Astrocyte (in vitro differentiated cells and primary cell): ENCODE measurements at regions not wholly inside any gene's neighbourhood (a gene's known extent, or its start where the extent isn't known, plus 50 kb on each side); places are given as distances from the start of the nearest gene placed in this dataset.

Experiments
- DNase-seq: peaks from one replicate; pipeline ENCODE4 v3.0.0-alpha.2; 2010; ENCODE audit warnings: low read depth
- FAIRE-seq: peaks from 2 replicates; lab custom pipeline; 2011; peaks lifted over from hg19 to GRCh38; lab: Jason Lieb, UNC
- H2AFZ ChIP-seq: 2 replicates; pipeline ENCODE4 v1.6.0; 2012; ENCODE audit warnings: low read depth, low read length, inconsistent platforms
- H3K27ac ChIP-seq: 2 replicates; pipeline ENCODE4 v1.5.1; 2011; ENCODE audit warnings: low read depth, low read length, inconsistent platforms
- H3K27me3 ChIP-seq: 2 replicates; pipeline ENCODE4 v1.6.0; 2011; ENCODE audit warnings: low read length, inconsistent platforms; ENCODE audit not compliant: insufficient read depth
- H3K36me3 ChIP-seq: 2 replicates; pipeline ENCODE4 v1.5.1; 2011; ENCODE audit warnings: low read length, inconsistent platforms; ENCODE audit not compliant: insufficient read depth
- H3K4me1 ChIP-seq: 2 replicates; pipeline ENCODE4 v1.5.1; 2011; ENCODE audit warnings: low read length, inconsistent platforms; ENCODE audit not compliant: insufficient read depth
- H3K4me2 ChIP-seq: 2 replicates; pipeline ENCODE4 v1.6.0; 2012; ENCODE audit warnings: low read length, inconsistent platforms
- H3K4me3 ChIP-seq: 2 replicates; pipeline ENCODE4 v1.5.1; 2011; ENCODE audit warnings: low read depth, mild to moderate bottlenecking, low read length, inconsistent platforms; ENCODE audit not compliant: insufficient read depth
- H3K79me2 ChIP-seq: 2 replicates; pipeline ENCODE4 v1.6.0; 2012; ENCODE audit warnings: mild to moderate bottlenecking, low read length, inconsistent platforms; ENCODE audit not compliant: insufficient read depth
- H3K9ac ChIP-seq: 2 replicates; pipeline ENCODE4 v1.6.0; 2012; ENCODE audit warnings: mild to moderate bottlenecking, low read length, inconsistent platforms
- H3K9me3 ChIP-seq: 2 replicates; pipeline ENCODE4 v1.5.1; 2012; ENCODE audit warnings: low read depth, mild to moderate bottlenecking, low read length, inconsistent platforms; ENCODE audit not compliant: insufficient read depth
- H4K20me1 ChIP-seq: 2 replicates; pipeline ENCODE4 v1.6.0; 2012; ENCODE audit warnings: low read length, inconsistent platforms; ENCODE audit not compliant: insufficient read depth
- H3K27ac Mint-ChIP-seq: one replicate; pipeline ENCODE4 v1.8.0; 2021; ENCODE audit warnings: mild to moderate bottlenecking, mixed read lengths; ENCODE audit not compliant: unreplicated experiment
- H3K27me3 Mint-ChIP-seq: one replicate; pipeline ENCODE4 v1.8.0; 2021; ENCODE audit warnings: low read depth, mixed read lengths; ENCODE audit not compliant: unreplicated experiment
- H3K36me3 Mint-ChIP-seq: one replicate; pipeline ENCODE4 v1.8.0; 2021; ENCODE audit warnings: low read depth, mixed read lengths; ENCODE audit not compliant: unreplicated experiment
- H3K4me1 Mint-ChIP-seq: one replicate; pipeline ENCODE4 v1.8.0; 2021; ENCODE audit warnings: low read depth, mixed read lengths; ENCODE audit not compliant: unreplicated experiment
- H3K4me3 Mint-ChIP-seq: one replicate; pipeline ENCODE4 v1.8.0; 2021; ENCODE audit warnings: mild to moderate bottlenecking, moderate library complexity, mixed read lengths; ENCODE audit not compliant: unreplicated experiment
- H3K9me3 Mint-ChIP-seq: one replicate; pipeline ENCODE4 v1.8.0; 2021; ENCODE audit warnings: mild to moderate bottlenecking, mixed read lengths; ENCODE audit not compliant: unreplicated experiment
- EZH2 ChIP-seq: IDR thresholded peaks from 2 replicates; pipeline ENCODE4 v1.6.1; 2012; ENCODE audit warnings: mild to moderate bottlenecking, low read length, inconsistent platforms; ENCODE audit not compliant: insufficient read depth
- TF ChIP-seq, protein P1 (sequence below): IDR thresholded peaks from 2 replicates; pipeline ENCODE4 v1.5.1; 2011; ENCODE audit warnings: low read depth, mild to moderate bottlenecking, inconsistent platforms, low read length, moderate library complexity; ENCODE audit not compliant: insufficient read depth

DNA sequence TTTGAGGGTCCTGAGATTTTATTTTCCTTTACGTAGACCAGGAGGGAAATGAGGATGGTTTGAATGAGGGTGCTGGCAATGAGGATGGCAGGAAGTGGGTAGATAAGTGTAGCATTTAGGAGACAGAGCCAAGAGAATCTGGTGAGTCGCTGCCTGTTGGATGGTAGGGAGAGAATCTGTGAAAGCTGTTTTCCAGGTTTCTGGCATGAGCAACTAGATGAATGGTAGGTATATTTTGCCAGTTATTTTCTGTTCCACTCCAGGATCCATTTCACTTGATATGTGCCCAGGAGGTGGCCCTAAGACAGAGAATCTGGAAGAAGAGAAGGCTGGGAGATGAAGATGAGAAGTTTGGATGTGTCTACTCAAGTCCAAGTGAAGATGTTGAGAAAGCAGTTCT, 63.3 kb upstream of the VIPR2 start:
- H3K27ac ChIP-seq = no peak overlapping the region
- Mint-ChIP-seq H3K27me3 (peaks cover 8% of the 10 kb centered on the region), H3K36me3 (no peaks in the 10 kb centered on the region), H3K27ac (no peak overlapping the region), H3K9me3 (peaks cover 12% of the 10 kb centered on the region), H3K4me1 (no peaks in the 10 kb centered on the region), H3K4me3 (no peak overlapping the region)
- no peak for DNase-seq
- H3K4me1 ChIP-seq = no peaks in the 10 kb centered on the region
- H3K79me2 ChIP-seq = no peaks in the 10 kb centered on the region
- no peaks in the 10 kb centered on the region for H3K36me3 ChIP-seq
- no peak overlapping the region for H2AFZ ChIP-seq
- H3K9ac ChIP-seq = no peak overlapping the region
- no peaks in the 10 kb centered on the region for H4K20me1 ChIP-seq
- no peaks in the 10 kb centered on the region for H3K27me3 ChIP-seq
- H3K4me3 ChIP-seq = no peak overlapping the region
- TF ChIP-seq EZH2 = no peak
- TF ChIP-seq, protein P1, sequence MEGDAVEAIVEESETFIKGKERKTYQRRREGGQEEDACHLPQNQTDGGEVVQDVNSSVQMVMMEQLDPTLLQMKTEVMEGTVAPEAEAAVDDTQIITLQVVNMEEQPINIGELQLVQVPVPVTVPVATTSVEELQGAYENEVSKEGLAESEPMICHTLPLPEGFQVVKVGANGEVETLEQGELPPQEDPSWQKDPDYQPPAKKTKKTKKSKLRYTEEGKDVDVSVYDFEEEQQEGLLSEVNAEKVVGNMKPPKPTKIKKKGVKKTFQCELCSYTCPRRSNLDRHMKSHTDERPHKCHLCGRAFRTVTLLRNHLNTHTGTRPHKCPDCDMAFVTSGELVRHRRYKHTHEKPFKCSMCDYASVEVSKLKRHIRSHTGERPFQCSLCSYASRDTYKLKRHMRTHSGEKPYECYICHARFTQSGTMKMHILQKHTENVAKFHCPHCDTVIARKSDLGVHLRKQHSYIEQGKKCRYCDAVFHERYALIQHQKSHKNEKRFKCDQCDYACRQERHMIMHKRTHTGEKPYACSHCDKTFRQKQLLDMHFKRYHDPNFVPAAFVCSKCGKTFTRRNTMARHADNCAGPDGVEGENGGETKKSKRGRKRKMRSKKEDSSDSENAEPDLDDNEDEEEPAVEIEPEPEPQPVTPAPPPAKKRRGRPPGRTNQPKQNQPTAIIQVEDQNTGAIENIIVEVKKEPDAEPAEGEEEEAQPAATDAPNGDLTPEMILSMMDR = no peak
- H3K4me2 ChIP-seq = no peak overlapping the region
- FAIRE-seq = no peak
- peaks cover 6% of the 10 kb centered on the region for H3K9me3 ChIP-seq

DNA sequence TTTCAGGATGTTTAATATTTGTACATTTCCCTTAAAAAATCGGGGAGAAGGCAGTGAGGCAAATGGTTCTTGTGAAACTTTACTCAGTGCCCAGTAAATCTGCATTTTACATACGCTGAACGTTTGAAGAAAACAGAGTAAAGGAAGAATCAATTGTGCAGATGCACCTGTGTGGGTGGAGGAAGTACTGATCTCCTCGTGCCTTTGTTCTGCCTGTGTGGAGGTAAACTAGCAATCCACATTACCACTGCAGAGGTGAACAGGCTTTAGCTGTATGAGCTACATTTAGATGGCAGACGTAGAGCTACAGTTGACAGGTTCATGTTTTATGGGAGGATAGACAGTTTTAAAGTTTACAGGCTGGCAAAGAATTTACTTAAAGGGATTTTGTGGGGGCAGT, 62.7 kb upstream of the VIPR2 start:
- H3K4me3 Mint-ChIP-seq = no peak overlapping the region
- FAIRE-seq = no peak
- Histone ChIP-seq H3K27ac (no peak overlapping the region), H3K79me2 (no peaks in the 10 kb centered on the region), H3K27me3 (no peaks in the 10 kb centered on the region), H3K4me1 (no peaks in the 10 kb centered on the region), H3K4me3 (no peak overlapping the region), H3K4me2 (no peak overlapping the region), H2AFZ (no peak overlapping the region), H3K9me3 (peaks cover 6% of the 10 kb centered on the region), H4K20me1 (no peaks in the 10 kb centered on the region), H3K36me3 (no peaks in the 10 kb centered on the region), H3K9ac (no peak overlapping the region)
- DNase-seq = no peak
- TF ChIP-seq, protein P1 = no peak
- no peak for TF ChIP-seq EZH2
- H3K9me3 Mint-ChIP-seq = peaks cover 12% of the 10 kb centered on the region
- peaks cover 8% of the 10 kb centered on the region for H3K27me3 Mint-ChIP-seq
- H3K36me3 Mint-ChIP-seq = no peaks in the 10 kb centered on the region
- H3K4me1 Mint-ChIP-seq = no peaks in the 10 kb centered on the region
- no peak overlapping the region for H3K27ac Mint-ChIP-seq

DNA sequence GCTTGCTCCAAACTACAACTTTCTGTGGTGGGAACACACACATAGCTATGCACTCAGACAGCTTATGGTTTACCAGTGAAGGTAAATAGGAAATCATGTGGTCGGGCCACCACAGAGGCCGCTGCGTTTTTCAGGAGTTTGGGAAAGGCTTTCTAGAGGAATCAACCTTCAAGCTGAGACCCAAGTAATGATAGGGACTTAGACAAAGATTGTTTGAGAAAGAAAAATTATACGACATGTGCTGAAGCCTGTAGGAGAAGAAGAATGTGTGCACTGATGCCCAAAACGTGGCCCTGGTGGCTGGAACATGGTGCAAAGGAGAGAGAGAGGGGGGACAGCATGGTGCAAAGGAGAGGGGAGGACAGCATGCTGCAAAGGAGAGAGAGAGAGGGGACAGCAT, 61.2 kb upstream of the VIPR2 start:
- no peak overlapping the region for H3K4me2 ChIP-seq
- H3K27me3 ChIP-seq = no peaks in the 10 kb centered on the region
- no peaks in the 10 kb centered on the region for H3K36me3 Mint-ChIP-seq
- no peak overlapping the region for H3K4me3 ChIP-seq
- peaks cover 6% of the 10 kb centered on the region for H3K9me3 ChIP-seq
- no peaks in the 10 kb centered on the region for H3K79me2 ChIP-seq
- H3K9me3 Mint-ChIP-seq = peaks cover 12% of the 10 kb centered on the region
- no peak overlapping the region for H3K27ac ChIP-seq
- no peaks in the 10 kb centered on the region for H4K20me1 ChIP-seq
- H3K27ac Mint-ChIP-seq = no peak overlapping the region
- DNase-seq (no peak), FAIRE-seq (no peak)
- no peak overlapping the region for H3K9ac ChIP-seq
- H2AFZ ChIP-seq = no peak overlapping the region
- peaks cover 8% of the 10 kb centered on the region for H3K27me3 Mint-ChIP-seq
- no peak overlapping the region for H3K4me3 Mint-ChIP-seq
- no peaks in the 10 kb centered on the region for H3K36me3 ChIP-seq
- no peaks in the 10 kb centered on the region for H3K4me1 ChIP-seq
- no peaks in the 10 kb centered on the region for H3K4me1 Mint-ChIP-seq
- no peak for TF ChIP-seq EZH2
- TF ChIP-seq, protein P1 = no peak
